ENCODE measurements at regions not wholly inside any gene's neighbourhood (a gene's known extent, or its start where the extent isn't known, plus 50 kb on each side); places are given as distances from the start of the nearest gene placed in this dataset.

DNA sequence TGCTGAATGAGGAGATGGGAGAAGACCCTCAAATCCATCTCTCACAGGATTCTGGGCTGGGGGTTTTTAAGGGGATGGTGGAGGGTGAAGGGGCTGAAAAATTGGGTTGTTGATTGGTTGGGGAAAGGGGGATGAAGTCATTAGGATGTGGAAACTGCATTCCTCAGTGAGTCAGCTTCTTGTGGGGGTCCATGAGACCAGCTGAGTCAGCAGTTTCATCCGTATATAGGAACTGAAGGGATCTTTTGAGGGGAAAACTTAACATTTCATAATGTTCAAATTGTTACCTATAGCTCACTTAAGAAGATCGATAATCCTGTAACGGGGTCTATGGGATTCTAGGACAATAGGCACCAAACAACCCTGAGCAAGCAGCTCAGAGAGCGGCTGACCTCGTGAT, 213.4 kb downstream of the CBLN1 start:
- no peak for DNase-seq

GRCh38 chr16:49067776-49068175, 213.9 kb downstream of the CBLN1 start:
- no peak for DNase-seq

DNA sequence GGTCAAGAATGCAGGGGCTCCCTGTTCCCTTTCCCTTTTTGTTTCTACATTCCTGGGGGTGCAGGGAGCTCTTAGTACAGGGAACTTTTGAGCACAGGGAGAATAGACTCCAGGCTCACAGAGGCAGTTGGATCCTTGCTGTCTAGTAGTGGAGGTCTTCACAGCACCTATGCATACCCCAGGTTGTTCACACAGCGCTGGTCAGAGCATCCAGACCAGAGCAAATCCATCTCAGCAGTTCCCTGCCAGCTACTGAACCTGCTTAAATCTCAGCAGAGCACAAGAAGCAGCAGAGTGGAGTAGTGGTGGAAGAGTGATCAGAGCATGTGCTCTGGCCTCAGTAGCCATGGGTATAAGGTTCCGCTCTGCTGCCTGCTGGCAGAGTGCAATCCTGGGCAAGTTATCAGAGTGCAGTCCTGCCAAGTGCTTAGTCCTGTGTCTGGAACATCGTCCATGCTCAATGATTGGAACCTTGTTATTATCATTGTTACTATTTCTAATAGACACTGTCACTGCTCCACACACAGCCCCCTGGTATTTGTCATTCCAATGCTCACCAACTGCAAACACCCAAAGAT, 220.4 kb downstream of the CBLN1 start:
- no peak for DNase-seq

DNA sequence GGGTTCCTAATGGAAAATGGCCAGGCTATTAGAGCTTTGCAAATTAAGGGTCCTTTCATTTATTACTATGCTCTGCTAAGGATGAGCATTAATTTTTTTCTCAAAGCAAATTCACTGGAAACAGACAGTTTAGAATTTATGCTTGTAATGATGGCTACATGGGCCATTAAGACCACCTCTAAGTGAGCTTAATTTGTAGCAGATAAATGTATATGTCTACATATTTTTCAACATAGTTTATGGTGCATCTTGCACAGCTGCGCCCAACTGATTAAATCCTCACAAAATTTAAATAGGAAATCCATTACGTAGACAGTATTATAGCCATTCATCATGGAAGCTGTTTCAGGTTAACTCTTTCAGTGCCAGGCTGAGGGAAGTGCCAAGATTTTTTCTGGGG, 220.9 kb downstream of the CBLN1 start:
- no peak for DNase-seq

DNA sequence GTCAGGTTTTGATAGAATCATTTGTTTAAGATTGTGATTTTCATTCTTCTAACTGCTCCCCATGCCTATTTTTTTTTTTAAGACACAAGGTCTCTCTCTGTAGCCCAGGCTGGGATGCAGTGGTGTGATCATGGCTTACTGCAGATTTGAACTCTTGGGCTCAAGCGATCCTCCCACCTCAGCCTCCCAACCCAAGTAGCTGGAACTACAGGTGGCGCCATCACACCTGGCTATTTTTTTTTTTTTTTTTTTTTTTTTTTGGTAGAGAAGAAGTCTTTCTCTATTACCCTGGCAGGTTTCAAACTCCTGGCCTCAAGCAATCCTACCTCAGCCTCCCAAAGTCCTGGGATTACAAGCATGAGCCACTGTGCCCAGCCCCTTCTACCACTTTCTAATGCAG, 223.3 kb downstream of the CBLN1 start:
- no peak for DNase-seq

DNA sequence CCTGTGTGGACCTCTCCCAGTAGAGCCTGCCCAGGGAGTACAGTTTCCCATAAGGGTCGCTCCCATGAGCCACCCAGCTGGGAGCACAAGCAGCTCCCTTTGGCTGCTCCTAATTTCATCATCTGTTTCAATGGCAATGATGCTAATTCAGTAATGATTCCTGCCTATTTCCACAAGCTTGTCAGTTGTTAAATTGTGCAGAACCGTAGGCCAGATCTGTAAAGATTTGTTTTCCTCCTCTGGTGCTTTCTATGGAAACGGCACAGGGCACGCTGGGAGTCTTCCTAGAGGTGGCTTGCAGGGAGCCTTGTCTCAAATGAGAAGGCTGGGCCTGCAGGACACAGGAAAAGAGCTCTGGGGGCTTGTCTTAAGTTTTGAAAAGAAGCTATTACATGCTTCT, 223.7 kb downstream of the CBLN1 start:
- no peak for DNase-seq

DNA sequence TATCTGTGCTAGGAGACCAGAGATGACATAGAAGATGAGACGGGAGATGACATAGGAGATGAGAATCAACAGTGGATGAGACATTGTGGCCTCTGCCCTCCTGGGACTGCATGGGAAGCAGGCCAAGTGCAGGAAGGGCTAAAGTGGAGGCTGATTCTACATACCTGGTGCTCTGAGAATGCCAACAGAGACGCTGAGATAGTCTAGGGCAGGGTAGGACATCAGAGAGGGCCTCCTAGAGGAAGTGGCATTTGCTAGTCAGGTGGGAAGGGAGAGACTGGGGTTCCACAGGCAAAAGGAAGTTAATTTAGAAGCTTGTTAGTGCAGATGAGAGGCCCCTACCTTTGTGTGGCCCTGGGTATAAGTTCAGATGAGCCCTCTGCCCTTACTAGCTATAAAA, 224.2 kb downstream of the CBLN1 start:
- no peak for DNase-seq

GRCh38 chr16:49056546-49056945, 225.1 kb downstream of the CBLN1 start:
- DNase-seq = no peak

DNA sequence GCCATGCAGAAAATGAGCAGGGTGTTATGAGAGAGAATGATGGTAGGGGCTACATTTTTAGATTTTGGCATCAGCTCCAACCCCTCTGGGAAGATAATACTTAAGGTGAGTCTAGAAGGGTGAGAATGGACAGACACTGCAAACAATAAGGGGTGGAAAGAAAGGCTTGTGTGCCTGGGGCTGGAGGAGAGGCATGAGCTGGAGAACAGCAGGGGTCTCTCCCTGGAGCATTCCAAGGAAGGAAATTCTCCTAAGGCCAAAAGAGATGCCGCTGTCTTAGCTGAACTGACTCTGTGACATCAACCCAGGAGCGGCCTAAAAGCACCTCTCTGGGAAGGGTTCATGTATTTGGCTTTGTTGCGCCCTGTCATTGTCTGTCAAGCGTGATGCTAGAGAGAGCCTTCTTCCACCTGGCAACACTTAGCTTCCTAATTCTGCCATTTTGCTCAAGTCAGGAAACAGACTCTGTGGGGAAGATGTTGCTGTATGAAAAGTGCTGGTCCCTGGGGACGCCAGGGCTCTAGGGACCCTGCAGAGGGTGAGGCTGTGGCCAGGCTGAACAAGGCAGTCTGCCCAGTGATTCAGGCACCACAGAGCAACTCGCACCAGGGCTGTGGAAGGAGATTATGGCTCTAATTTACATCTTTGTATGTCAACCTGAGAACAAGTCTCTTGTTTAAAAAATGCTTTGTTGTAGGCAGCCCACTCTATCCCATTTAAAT, 225.7 kb downstream of the CBLN1 start:
- no peak for DNase-seq

- DNase-seq = no peak
Measured at GRCh38 chr16:49055291-49055690, 226.3 kb downstream of the CBLN1 start.

DNA sequence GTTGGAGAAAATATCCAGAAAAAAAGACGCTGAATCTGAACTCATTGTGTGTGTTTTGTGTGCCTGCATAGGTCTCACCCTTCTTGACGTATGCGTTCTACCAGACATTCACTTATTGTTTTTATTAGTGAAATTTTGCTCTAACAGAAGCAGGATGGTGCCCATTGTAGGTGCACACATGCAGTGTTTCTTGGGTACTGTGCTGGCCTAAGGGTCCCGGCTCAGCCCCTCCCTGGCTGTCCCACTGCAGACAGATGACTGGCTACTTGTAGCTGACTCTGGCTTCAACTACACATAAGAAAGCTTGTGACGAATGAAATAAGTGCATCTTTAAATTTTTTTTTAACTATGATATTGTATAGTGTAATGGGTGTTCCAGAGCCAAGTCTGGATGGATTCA, 227.0 kb downstream of the CBLN1 start:
- DNase-seq = no peak

GRCh38 chr16:49052846-49053245, 228.8 kb downstream of the CBLN1 start:
- DNase-seq = no peak

DNA sequence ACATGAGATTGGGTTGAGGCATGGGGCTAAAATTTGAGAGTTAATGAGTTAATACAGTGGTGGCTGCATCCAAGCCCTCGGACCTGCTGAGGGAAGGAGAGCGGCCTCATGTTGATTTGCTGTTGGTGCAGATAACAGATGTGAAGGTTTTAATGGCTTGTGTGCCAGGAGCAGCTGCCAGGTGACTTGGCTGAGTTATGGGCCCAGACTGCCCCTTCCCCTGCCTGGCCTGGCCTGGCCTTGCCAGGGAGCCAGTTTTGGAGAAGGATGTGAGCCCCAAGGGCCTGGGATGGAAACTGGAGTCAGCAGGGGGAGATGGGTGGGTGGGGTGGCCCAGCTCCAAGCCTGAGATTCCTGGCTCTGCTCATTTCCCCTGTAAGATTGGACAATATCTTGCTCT, 230.1 kb downstream of the CBLN1 start:
- no peak for DNase-seq

DNA sequence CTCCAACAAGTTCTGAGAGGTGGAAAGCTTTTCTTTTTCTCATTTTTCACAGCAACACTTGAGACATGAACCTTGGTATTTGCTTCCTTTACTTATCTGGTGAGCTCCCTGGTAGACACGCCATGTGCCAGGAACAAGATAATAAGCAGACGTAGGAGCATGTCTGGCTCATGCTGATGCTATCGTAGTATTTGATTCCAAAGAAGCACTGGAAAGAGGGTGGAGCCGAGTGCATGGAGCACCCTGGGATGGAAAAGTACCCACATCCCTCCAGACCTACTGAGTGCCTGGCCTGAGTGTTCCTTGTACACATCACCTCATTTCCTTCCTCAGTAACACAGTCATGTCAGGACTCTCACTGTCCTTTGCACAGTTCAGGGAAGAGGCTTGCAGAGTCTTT, 231.0 kb downstream of the CBLN1 start:
- no peak for DNase-seq

GRCh38 chr16:49049644-49050043, 232.0 kb downstream of the CBLN1 start:
- DNase-seq = no peak

GRCh38 chr16:49049191-49049590, 232.4 kb downstream of the CBLN1 start:
- DNase-seq = no peak

GRCh38 chr16:49048557-49048956, 233.1 kb downstream of the CBLN1 start:
- no peak for DNase-seq

DNA sequence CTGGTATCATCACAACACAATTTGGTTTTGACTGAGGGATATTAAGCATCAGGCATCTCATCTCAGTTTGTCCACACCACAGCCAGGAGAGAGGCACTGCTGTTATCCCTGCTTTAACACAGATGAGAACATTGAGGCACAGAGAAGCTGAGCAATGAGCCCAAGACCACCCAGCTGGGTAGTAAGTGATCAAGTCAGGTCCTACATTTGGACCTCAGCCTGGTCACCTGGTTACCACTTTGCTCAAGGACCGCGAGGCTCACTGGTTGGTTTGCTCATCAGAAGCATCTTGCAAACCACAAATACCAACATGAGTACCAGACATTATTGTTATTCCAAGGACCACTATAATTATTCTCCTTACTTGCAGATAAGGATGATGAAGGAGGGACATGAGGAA, 245.5 kb downstream of the CBLN1 start:
- no peak for DNase-seq

DNA sequence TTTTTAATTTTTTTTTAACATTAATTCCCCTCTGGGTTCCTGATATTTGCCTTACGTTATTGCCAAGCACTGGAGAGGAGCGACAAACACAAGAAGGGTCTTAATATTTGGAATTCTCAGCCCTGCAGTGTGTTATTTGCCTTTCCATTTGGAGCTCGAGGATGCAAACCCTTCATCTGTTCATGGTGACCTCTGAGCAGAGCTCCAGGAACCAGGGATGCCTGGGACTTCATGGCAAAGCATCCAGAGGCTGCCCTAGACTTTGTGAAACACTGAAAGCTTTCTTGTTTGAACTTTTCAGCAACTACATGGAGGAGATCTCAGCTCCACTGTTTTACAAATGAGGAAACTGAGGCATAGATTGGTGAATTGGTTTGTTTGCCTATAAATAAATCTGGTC, 254.2 kb downstream of the CBLN1 start:
- DNase-seq = no peak

GRCh38 chr16:49026566-49027181, 255.0 kb downstream of the CBLN1 start:
- no peak for DNase-seq

DNA sequence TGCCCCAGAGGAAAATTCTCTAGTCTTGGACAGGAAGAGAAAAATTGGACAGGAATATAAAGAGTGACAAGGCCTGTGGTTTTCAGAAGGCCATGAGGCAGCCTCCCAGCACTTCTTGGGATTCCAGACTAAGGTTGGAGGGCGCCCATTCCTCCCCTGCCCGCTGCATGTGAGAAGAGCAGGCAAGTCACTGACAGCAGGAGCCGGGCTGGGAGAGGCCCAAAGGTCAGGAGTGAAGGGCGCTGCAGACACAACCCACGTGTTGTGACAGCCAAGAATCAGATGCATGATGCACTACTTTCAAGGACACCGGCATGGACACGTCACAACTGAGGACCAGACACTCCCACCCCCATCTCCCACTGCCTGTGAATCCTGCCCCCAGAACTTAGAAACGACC, 256.7 kb downstream of the CBLN1 start:
- no peak for DNase-seq

DNA sequence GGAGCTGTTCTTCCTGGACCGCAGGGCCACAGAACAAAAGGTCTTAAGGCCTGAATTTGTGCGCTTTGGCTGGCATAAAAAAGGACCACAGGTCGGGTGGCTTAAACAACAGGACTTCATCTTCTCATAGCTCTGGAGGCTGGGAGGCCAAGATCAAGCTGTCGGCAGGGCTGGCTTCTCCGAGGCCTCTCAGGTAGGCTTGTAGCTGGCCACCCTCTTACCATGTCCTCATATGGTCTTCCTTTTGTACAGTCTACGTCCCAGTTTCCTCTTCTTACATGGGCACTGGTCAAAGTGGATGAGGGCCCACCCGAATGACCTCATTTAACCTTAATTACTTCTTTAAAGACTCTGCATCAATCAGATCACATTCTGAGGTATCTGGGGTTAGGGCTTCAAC, 257.6 kb downstream of the CBLN1 start:
- no peak for DNase-seq

DNA sequence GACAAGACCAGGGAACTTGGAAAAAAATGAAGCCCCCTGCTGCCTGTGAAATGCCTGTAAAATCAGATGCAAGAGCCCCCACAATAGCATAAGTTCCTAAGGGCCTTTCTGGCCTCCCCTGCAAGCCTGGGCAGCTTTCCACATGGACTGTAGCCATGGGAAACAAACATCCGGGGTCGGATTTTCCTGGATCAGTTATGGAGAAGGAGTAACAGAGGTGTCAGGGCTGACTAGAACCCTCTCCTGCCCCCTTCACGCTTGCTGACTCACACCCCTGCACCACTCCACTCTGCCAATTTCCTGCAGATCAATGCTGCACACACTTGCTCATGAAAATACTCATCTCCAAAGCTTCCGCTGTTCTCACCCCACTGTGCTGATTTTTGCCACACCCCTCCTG, 258.6 kb downstream of the CBLN1 start:
- no peak for DNase-seq

DNA sequence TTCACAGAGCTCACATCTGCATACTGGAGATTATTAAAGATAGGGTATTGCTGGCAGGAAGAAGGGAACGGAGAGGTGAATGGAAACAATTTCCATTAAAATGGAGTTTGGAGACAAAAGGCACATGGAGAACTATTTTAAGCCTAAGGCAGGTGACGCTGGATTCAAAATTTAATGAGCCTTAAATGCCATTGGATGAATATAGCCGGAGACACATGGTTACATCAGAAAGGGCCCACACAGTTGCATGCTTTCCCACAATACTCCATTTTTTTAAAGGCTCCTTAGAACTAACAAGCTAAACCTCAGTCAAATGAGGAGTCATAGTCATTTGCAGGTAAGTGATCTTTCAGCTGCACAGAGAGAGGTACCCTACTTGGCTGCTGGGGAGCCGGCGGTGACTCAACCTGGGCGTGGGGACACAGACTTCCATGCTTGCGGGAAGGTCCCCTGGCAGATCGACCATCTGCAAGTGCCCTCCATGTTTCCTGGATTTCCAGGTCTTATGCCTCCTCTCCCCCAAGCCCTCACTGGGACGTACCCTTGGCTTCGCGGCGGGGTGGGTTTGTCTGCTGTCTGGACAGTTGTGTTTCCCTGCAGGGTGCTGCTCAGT, 259.2 kb downstream of the CBLN1 start:
- no peak for DNase-seq

Measured in NK-92 treated with Interleukin-12 subunit alpha and Interleukin-12 subunit beta, amount 100 ng/mL, for 24 hours (cell line).